Panc1 (cell line): ENCODE measurements at regions not wholly inside any gene's neighbourhood (a gene's known extent, or its start where the extent isn't known, plus 50 kb on each side); places are given as distances from the start of the nearest gene placed in this dataset.

ENCODE experiments used
- ATAC-seq: fragments of 200-7000 bp; cut with Tn5 transposase; 2 replicates; pipeline ENCODE4 v1.9.1; 2020; ENCODE audit warnings: mild to moderate bottlenecking, moderate library complexity
- BruUV-seq: library from RNA; stranded (reverse); fragments of 400-500 nt; replicated peaks from 2 replicates; lab custom pipeline; 2021; lab: Mats Ljungman, UMichigan
- CTCF ChIA-PET: fragments of 300-600 bp; sonication (Branson Sonifier 250); formaldehyde crosslinking; loops from one replicate; lab custom pipeline; 2022; ENCODE audit warnings: antibody characterized with exemption; lab: Charles Lee
- POLR2A ChIA-PET: fragments of 300-600 bp; sonication (Branson Sonifier 250); formaldehyde crosslinking; loops from one replicate; lab custom pipeline; 2022; ENCODE audit warnings: antibody characterized with exemption; lab: Charles Lee
- DNase-seq: peaks from one replicate; pipeline ENCODE4 v3.0.0-alpha.2; 2010; ENCODE audit warnings: low read depth, low spot score
- H3K27ac ChIP-seq: 2 replicates; pipeline ENCODE4 v1.5.1; 2011; ENCODE audit warnings: mild to moderate bottlenecking, low read length, inconsistent platforms
- H3K27me3 ChIP-seq: fragments of 200-500 bp; sonication (Bioruptor generic); 2 replicates; pipeline ENCODE4 v1.6.0; 2014; ENCODE audit warnings: low read length, inconsistent platforms; ENCODE audit not compliant: control insufficient read depth, insufficient read depth
- H3K36me3 ChIP-seq: fragments of 200-500 bp; sonication (Bioruptor generic); 2 replicates; pipeline ENCODE4 v1.5.1; 2014; ENCODE audit warnings: inconsistent platforms, mild to moderate bottlenecking, low read length, moderate library complexity; ENCODE audit not compliant: control insufficient read depth, insufficient read depth
- H3K4me1 ChIP-seq: 2 replicates; pipeline ENCODE4 v1.5.1; 2011; ENCODE audit warnings: inconsistent platforms, mild to moderate bottlenecking, low read length, moderate library complexity; ENCODE audit not compliant: control insufficient read depth, insufficient read depth
- H3K4me3 ChIP-seq, 2 experiments: 2 replicates each; pipeline ENCODE4 v1.5.1; 2011 to 2012; ENCODE audit warnings: low read depth in 2 of 2, low read length in 2 of 2, mild to moderate bottlenecking in 2 of 2, inconsistent platforms in 1 of 2, moderate library complexity in 1 of 2
- H3K9me3 ChIP-seq: fragments of 200-500 bp; sonication (Bioruptor generic); 2 replicates; pipeline ENCODE4 v1.5.1; 2014; ENCODE audit warnings: low read depth, mild to moderate bottlenecking, inconsistent platforms, low read length, moderate library complexity; ENCODE audit not compliant: control insufficient read depth, insufficient read depth
- POLR2AphosphoS5 ChIP-seq: IDR thresholded peaks from 2 replicates; pipeline ENCODE4 v1.6.1; 2012; ENCODE audit warnings: mild to moderate bottlenecking, low read depth, low read length, moderate library complexity
- TCF7L2 ChIP-seq: IDR thresholded peaks from 2 replicates; pipeline ENCODE4 v1.6.1; 2011; ENCODE audit warnings: mild to moderate bottlenecking, low read depth, low read length, inconsistent platforms
- in situ Hi-C: cut with HindIII; loops from 2 replicates; pipeline ENCODE4 v1.10.0; 2016; ENCODE audit warnings: low sequenced_read_pairs, low pct_unique_long_range_greater_than_20kb
- intact Hi-C: fragments of 100-400 bp; cut with micrococcal nuclease; formaldehyde crosslinking; loops from one replicate; pipeline ENCODE4 v1.10.0; 2022; ENCODE audit not compliant: unreplicated experiment
- TF ChIP-seq, protein P1 (sequence below), 2 experiments: IDR thresholded peaks; 2 replicates each; pipeline ENCODE4 v1.6.1; 2011 to 2012; ENCODE audit warnings: low read depth in 2 of 2, control low read depth in 1 of 2, low read length in 1 of 2, mild to moderate bottlenecking in 1 of 2, moderate library complexity in 1 of 2; ENCODE audit not compliant: insufficient read depth in 1 of 2
- TF ChIP-seq, protein P2 (sequence below): fragments of 450-650 bp; IDR thresholded peaks from 2 replicates; pipeline ENCODE4 v1.5.1; 2017; ENCODE audit warnings: mild to moderate bottlenecking

DNA sequence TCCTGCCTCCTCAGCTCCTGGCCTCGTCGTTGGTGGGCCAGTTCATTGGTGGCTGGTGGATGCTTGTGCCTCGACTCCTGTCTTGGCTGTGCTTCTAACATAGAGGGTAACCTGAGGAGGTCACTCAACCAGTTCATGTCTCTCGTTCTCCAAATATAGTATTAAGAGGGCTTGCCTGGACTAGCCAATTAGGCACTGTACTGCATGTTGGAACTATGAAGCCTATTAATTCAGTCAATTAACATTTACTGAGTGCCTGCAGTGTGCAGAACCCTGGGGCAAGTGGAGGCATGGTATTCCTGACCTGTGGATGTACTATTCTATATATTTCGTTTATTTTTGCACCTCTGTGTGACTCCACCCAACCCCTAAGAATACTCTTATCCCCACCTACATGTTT lies 89.9 kb upstream of the PELI1 start:
- Histone ChIP-seq H3K36me3 (no peaks in the 10 kb centered on the region), H3K4me3 (no peak overlapping the region), H3K9me3 (no peaks in the 10 kb centered on the region), H3K27ac (no peak overlapping the region), H3K4me1 (no peaks in the 10 kb centered on the region), H3K27me3 (peaks cover 2% of the 10 kb centered on the region; the same call in 1 of the 2 replicates)
- no peak for DNase-seq
- intact Hi-C loops = no loop called here
- in situ Hi-C loops = no loop called here
- ChIA-PET POLR2A (no interaction called here), CTCF (interaction anchor here (0.6 kb wide), 1 partner anchor 10 kb away, joined by 3 read pairs; no protein-coding TSS in a partner anchor)
- BruUV-seq = no TSS peak
- TF ChIP-seq TCF7L2 (no peak), POLR2AphosphoS5 (no peak)
- TF ChIP-seq, protein P1, sequence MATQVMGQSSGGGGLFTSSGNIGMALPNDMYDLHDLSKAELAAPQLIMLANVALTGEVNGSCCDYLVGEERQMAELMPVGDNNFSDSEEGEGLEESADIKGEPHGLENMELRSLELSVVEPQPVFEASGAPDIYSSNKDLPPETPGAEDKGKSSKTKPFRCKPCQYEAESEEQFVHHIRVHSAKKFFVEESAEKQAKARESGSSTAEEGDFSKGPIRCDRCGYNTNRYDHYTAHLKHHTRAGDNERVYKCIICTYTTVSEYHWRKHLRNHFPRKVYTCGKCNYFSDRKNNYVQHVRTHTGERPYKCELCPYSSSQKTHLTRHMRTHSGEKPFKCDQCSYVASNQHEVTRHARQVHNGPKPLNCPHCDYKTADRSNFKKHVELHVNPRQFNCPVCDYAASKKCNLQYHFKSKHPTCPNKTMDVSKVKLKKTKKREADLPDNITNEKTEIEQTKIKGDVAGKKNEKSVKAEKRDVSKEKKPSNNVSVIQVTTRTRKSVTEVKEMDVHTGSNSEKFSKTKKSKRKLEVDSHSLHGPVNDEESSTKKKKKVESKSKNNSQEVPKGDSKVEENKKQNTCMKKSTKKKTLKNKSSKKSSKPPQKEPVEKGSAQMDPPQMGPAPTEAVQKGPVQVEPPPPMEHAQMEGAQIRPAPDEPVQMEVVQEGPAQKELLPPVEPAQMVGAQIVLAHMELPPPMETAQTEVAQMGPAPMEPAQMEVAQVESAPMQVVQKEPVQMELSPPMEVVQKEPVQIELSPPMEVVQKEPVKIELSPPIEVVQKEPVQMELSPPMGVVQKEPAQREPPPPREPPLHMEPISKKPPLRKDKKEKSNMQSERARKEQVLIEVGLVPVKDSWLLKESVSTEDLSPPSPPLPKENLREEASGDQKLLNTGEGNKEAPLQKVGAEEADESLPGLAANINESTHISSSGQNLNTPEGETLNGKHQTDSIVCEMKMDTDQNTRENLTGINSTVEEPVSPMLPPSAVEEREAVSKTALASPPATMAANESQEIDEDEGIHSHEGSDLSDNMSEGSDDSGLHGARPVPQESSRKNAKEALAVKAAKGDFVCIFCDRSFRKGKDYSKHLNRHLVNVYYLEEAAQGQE (IDR thresholded peaks at IDR 0.05; ENCODE audit: insufficient read depth in 1 of 2, low read depth in 2 of 2, low read length in 1 of 2) = no peak
- TF ChIP-seq, protein P2, sequence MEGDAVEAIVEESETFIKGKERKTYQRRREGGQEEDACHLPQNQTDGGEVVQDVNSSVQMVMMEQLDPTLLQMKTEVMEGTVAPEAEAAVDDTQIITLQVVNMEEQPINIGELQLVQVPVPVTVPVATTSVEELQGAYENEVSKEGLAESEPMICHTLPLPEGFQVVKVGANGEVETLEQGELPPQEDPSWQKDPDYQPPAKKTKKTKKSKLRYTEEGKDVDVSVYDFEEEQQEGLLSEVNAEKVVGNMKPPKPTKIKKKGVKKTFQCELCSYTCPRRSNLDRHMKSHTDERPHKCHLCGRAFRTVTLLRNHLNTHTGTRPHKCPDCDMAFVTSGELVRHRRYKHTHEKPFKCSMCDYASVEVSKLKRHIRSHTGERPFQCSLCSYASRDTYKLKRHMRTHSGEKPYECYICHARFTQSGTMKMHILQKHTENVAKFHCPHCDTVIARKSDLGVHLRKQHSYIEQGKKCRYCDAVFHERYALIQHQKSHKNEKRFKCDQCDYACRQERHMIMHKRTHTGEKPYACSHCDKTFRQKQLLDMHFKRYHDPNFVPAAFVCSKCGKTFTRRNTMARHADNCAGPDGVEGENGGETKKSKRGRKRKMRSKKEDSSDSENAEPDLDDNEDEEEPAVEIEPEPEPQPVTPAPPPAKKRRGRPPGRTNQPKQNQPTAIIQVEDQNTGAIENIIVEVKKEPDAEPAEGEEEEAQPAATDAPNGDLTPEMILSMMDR = no peak
- ATAC-seq = no peak

DNA sequence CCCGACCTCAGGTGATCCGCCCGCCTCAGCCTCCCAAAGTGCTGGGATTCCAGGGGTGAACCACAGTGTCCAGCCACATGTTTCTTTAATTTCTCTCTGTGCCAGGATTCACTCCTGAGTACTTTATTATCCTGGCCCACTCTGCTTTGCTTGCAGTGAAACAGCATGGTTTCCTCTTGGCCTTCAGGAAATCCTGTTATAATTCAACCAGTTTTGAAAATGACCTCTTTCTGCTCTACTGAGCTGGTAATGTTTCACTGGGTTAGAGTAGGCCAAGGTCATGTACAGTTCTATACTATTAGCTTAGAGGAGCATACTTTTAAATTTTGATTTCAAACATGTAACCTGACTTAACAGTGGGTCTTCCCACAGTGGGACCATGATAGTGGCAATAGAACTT lies 90.6 kb upstream of the PELI1 start:
- Histone ChIP-seq H3K27ac (no peak overlapping the region), H3K4me1 (no peaks in the 10 kb centered on the region), H3K27me3 (peaks cover 2% of the 10 kb centered on the region; the same call in 1 of the 2 replicates), H3K9me3 (no peaks in the 10 kb centered on the region), H3K36me3 (no peaks in the 10 kb centered on the region), H3K4me3 (no peak overlapping the region)
- BruUV-seq = no TSS peak
- no peak for ATAC-seq
- no peak for DNase-seq
- in situ Hi-C loops = no loop called here
- TF ChIP-seq, protein P2 = no peak
- TF ChIP-seq, protein P1 (IDR thresholded peaks at IDR 0.05; ENCODE audit: insufficient read depth in 1 of 2, low read depth in 2 of 2, low read length in 1 of 2) = no peak
- no peak for TF ChIP-seq POLR2AphosphoS5
- CTCF ChIA-PET = no interaction called here
- POLR2A ChIA-PET = no interaction called here
- intact Hi-C loops = no loop called here
